ENCODE measurements at regions not wholly inside any gene's neighbourhood (a gene's known extent, or its start where the extent isn't known, plus 50 kb on each side); places are given as distances from the start of the nearest gene placed in this dataset.

- Mint-ChIP-seq H3K9me3 (peaks cover 0 to 9% (median 0%) of the 10 kb centered on the region in 3 donors), H3K4me1 (no peaks in the 10 kb centered on the region), H3K27ac (no peak overlapping the region), H3K27me3 (no peaks in the 10 kb centered on the region), H3K36me3 (no peaks in the 10 kb centered on the region), H3K4me3 (no peak overlapping the region)
- no peaks in the 10 kb centered on the region for H3K9me3 ChIP-seq
- H3K27me3 ChIP-seq (replicated peaks in 1 of 2; ENCODE audit: control insufficient read depth in 2 of 2, extremely low read depth in 1 of 2, insufficient read depth in 2 of 2, low read length in 1 of 2): no peaks in the 10 kb centered on the region
- no peak for ATAC-seq (replicated peaks in 1 of 4)
- no CpG with 5 or more reads among the region's 2 CpGs for WGBS (ENCODE audit: insufficient coverage)
- H3K4me3 ChIP-seq (ENCODE audit: control insufficient read depth in 1 of 2, extremely low read depth in 1 of 2, low read length in 1 of 2): no peak overlapping the region
- DNase-seq: no peak
- POLR2A ChIA-PET: no interaction called here
- no peaks in the 10 kb centered on the region for H3K36me3 ChIP-seq (ENCODE audit: control insufficient read depth in 2 of 2, extremely low read depth in 1 of 2, insufficient read depth in 1 of 2, low read length in 1 of 2)
- CTCF ChIA-PET: no interaction called here
- H3K27ac ChIP-seq (ENCODE audit: low read length): no peak overlapping the region
- no peaks in the 10 kb centered on the region for H3K4me1 ChIP-seq (ENCODE audit: control insufficient read depth in 1 of 2, extremely low read depth in 1 of 2, insufficient read depth in 2 of 2, low read length in 2 of 2)
Measured at GRCh38 chr21:16418226-16418625, 688.4 kb downstream of the USP25 start.

- ATAC-seq (replicated peaks in 1 of 4): no peak
- Histone ChIP-seq H3K36me3 (ENCODE audit: control insufficient read depth in 2 of 2, extremely low read depth in 1 of 2, insufficient read depth in 1 of 2, low read length in 1 of 2) (no peaks in the 10 kb centered on the region), H3K4me3 (ENCODE audit: control insufficient read depth in 1 of 2, extremely low read depth in 1 of 2, low read length in 1 of 2) (no peak overlapping the region), H3K27ac (ENCODE audit: low read length) (no peak overlapping the region), H3K9me3 (no peaks in the 10 kb centered on the region), H3K27me3 (replicated peaks in 1 of 2; ENCODE audit: control insufficient read depth in 2 of 2, extremely low read depth in 1 of 2, insufficient read depth in 2 of 2, low read length in 1 of 2) (no peaks in the 10 kb centered on the region), H3K4me1 (ENCODE audit: control insufficient read depth in 1 of 2, extremely low read depth in 1 of 2, insufficient read depth in 2 of 2, low read length in 2 of 2) (no peaks in the 10 kb centered on the region)
- 100% methylated on average over 1 of the region's 5 CpGs for WGBS (ENCODE audit: insufficient coverage)
- H3K4me3 Mint-ChIP-seq: no peak overlapping the region
- H3K36me3 Mint-ChIP-seq: no peaks in the 10 kb centered on the region
- no peaks in the 10 kb centered on the region for H3K4me1 Mint-ChIP-seq
- CTCF ChIA-PET: no interaction called here
- no peak overlapping the region for H3K27ac Mint-ChIP-seq
- H3K9me3 Mint-ChIP-seq: peaks cover 0 to 9% (median 0%) of the 10 kb centered on the region in 3 donors
- DNase-seq: no peak
- POLR2A ChIA-PET: no interaction called here
- no peaks in the 10 kb centered on the region for H3K27me3 Mint-ChIP-seq
Measured at GRCh38 chr21:16418642-16419041, 688.9 kb downstream of the USP25 start.

- ChIA-PET POLR2A (no interaction called here), CTCF (no interaction called here)
- Mint-ChIP-seq H3K27ac (no peak overlapping the region), H3K36me3 (no peaks in the 10 kb centered on the region), H3K9me3 (peaks cover 0 to 9% (median 0%) of the 10 kb centered on the region in 3 donors), H3K4me1 (no peaks in the 10 kb centered on the region), H3K27me3 (no peaks in the 10 kb centered on the region), H3K4me3 (no peak overlapping the region)
- H3K9me3 ChIP-seq: no peaks in the 10 kb centered on the region
- ATAC-seq (replicated peaks in 1 of 4): no peak
- H3K4me3 ChIP-seq (ENCODE audit: control insufficient read depth in 1 of 2, extremely low read depth in 1 of 2, low read length in 1 of 2): no peak overlapping the region
- DNase-seq: no peak
- H3K36me3 ChIP-seq (ENCODE audit: control insufficient read depth in 2 of 2, extremely low read depth in 1 of 2, insufficient read depth in 1 of 2, low read length in 1 of 2): no peaks in the 10 kb centered on the region
- no peaks in the 10 kb centered on the region for H3K4me1 ChIP-seq (ENCODE audit: control insufficient read depth in 1 of 2, extremely low read depth in 1 of 2, insufficient read depth in 2 of 2, low read length in 2 of 2)
- H3K27ac ChIP-seq (ENCODE audit: low read length): no peak overlapping the region
- H3K27me3 ChIP-seq (replicated peaks in 1 of 2; ENCODE audit: control insufficient read depth in 2 of 2, extremely low read depth in 1 of 2, insufficient read depth in 2 of 2, low read length in 1 of 2): no peaks in the 10 kb centered on the region
- 77% methylated on average over 7 of the region's 14 CpGs for WGBS (ENCODE audit: insufficient coverage)
Measured at GRCh38 chr21:16419188-16419921, 689.6 kb downstream of the USP25 start.

DNA sequence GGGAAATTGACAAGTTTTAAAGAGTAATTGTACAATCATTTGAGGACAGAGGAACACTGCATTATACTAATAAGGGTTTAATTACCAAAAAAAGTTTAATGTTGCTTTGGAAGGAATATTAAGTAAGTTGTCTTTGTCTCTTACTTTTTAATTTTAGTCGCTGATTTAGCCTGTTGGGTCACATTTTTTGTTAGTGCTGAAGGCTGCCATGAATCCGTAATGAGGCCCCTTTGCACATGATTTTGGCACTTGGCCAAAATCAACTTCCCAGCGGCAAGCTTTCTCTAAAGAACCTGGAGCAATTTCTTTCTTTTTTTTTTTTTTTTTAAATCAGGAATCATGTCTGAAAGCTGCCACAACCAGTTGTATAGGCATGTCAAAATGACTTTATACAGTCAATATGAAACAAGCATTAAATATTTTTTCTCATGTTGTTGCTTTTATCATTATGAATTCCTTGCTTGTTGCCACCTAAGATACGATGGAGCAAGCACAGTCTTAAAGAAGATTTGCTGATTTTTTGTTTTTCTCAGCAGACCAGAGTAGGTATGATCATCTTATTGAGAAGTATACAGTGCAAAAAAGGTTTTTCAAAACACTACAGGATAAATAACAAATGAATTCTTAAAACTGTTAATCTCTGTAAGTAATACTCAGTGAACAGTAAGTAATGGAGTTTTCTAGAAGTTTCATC is 690.4 kb downstream of the USP25 start:
- 68% methylated on average over 2 of the region's 4 CpGs for whole genome bisulfite sequencing (ENCODE audit: insufficient coverage)
- Mint-ChIP-seq H3K4me3 (no peak overlapping the region), H3K36me3 (no peaks in the 10 kb centered on the region), H3K4me1 (no peaks in the 10 kb centered on the region), H3K9me3 (peaks cover 0 to 9% (median 0%) of the 10 kb centered on the region in 3 donors), H3K27ac (no peak overlapping the region), H3K27me3 (no peaks in the 10 kb centered on the region)
- no peak for DNase-seq
- CTCF ChIA-PET: no interaction called here
- POLR2A ChIA-PET: no interaction called here
- Histone ChIP-seq H3K36me3 (ENCODE audit: control insufficient read depth in 2 of 2, extremely low read depth in 1 of 2, insufficient read depth in 1 of 2, low read length in 1 of 2) (no peaks in the 10 kb centered on the region), H3K27ac (ENCODE audit: low read length) (no peak overlapping the region), H3K9me3 (no peaks in the 10 kb centered on the region), H3K4me3 (ENCODE audit: control insufficient read depth in 1 of 2, extremely low read depth in 1 of 2, low read length in 1 of 2) (no peak overlapping the region), H3K4me1 (ENCODE audit: control insufficient read depth in 1 of 2, extremely low read depth in 1 of 2, insufficient read depth in 2 of 2, low read length in 2 of 2) (no peaks in the 10 kb centered on the region), H3K27me3 (replicated peaks in 1 of 2; ENCODE audit: control insufficient read depth in 2 of 2, extremely low read depth in 1 of 2, insufficient read depth in 2 of 2, low read length in 1 of 2) (no peaks in the 10 kb centered on the region)
- ATAC-seq (replicated peaks in 1 of 4): no peak

- Histone ChIP-seq H3K4me1 (ENCODE audit: control insufficient read depth in 1 of 2, extremely low read depth in 1 of 2, insufficient read depth in 2 of 2, low read length in 2 of 2) (no peaks in the 10 kb centered on the region), H3K36me3 (ENCODE audit: control insufficient read depth in 2 of 2, extremely low read depth in 1 of 2, insufficient read depth in 1 of 2, low read length in 1 of 2) (no peaks in the 10 kb centered on the region), H3K27me3 (replicated peaks in 1 of 2; ENCODE audit: control insufficient read depth in 2 of 2, extremely low read depth in 1 of 2, insufficient read depth in 2 of 2, low read length in 1 of 2) (no peaks in the 10 kb centered on the region), H3K27ac (ENCODE audit: low read length) (no peak overlapping the region), H3K4me3 (ENCODE audit: control insufficient read depth in 1 of 2, extremely low read depth in 1 of 2, low read length in 1 of 2) (no peak overlapping the region), H3K9me3 (no peaks in the 10 kb centered on the region)
- CTCF ChIA-PET: no interaction called here
- Mint-ChIP-seq H3K27ac (no peak overlapping the region), H3K36me3 (no peaks in the 10 kb centered on the region), H3K9me3 (peaks cover 0 to 11% (median 0%) of the 10 kb centered on the region in 3 donors), H3K4me1 (no peaks in the 10 kb centered on the region), H3K4me3 (no peak overlapping the region), H3K27me3 (no peaks in the 10 kb centered on the region)
- no peak for ATAC-seq (replicated peaks in 1 of 4)
- WGBS (ENCODE audit: insufficient coverage): no CpG with 5 or more reads among the region's 2 CpGs
- POLR2A ChIA-PET: no interaction called here
- no peak for DNase-seq
Measured at GRCh38 chr21:16421007-16421406, 691.2 kb downstream of the USP25 start.

DNA sequence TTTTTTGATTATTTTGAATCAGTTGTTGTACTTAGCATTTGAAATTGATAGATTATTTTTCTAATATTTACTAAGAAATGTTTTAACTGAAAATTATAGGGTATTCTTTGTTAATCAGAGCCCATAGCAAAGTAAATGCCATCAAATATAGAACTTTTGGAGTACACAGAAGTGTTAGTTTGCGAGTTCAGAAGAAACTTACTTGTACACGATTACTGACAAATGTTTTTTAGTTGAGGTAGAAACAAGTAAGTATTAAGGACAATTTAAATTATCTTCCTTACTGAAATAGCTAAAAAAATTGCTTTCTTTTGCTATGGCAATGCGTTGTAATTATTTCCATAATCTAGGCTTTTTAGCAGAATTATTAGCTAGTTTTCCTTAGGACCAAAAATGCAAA is 692.2 kb downstream of the USP25 start:
- no peaks in the 10 kb centered on the region for H3K4me1 Mint-ChIP-seq
- DNase-seq (no peak), ATAC-seq (replicated peaks in 1 of 4) (no peak)
- H3K36me3 Mint-ChIP-seq: no peaks in the 10 kb centered on the region
- POLR2A ChIA-PET: no interaction called here
- no peaks in the 10 kb centered on the region for H3K4me1 ChIP-seq (ENCODE audit: control insufficient read depth in 1 of 2, extremely low read depth in 1 of 2, insufficient read depth in 2 of 2, low read length in 2 of 2)
- no peak overlapping the region for H3K27ac ChIP-seq (ENCODE audit: low read length)
- no peaks in the 10 kb centered on the region for H3K27me3 Mint-ChIP-seq
- H3K4me3 Mint-ChIP-seq: no peak overlapping the region
- H3K9me3 ChIP-seq: no peaks in the 10 kb centered on the region
- no peaks in the 10 kb centered on the region for H3K27me3 ChIP-seq (replicated peaks in 1 of 2; ENCODE audit: control insufficient read depth in 2 of 2, extremely low read depth in 1 of 2, insufficient read depth in 2 of 2, low read length in 1 of 2)
- no peak overlapping the region for H3K27ac Mint-ChIP-seq
- CTCF ChIA-PET: no interaction called here
- H3K4me3 ChIP-seq (ENCODE audit: control insufficient read depth in 1 of 2, extremely low read depth in 1 of 2, low read length in 1 of 2): no peak overlapping the region
- H3K36me3 ChIP-seq (ENCODE audit: control insufficient read depth in 2 of 2, extremely low read depth in 1 of 2, insufficient read depth in 1 of 2, low read length in 1 of 2): no peaks in the 10 kb centered on the region
- WGBS (ENCODE audit: insufficient coverage): no CpG with 5 or more reads among the region's 3 CpGs
- H3K9me3 Mint-ChIP-seq: peaks cover 0 to 6% (median 0%) of the 10 kb centered on the region in 3 donors

Data from T-cell (primary cell).